Prostate gland (tissue), 2 donors: ENCODE measurements at regions not wholly inside any gene's neighbourhood (a gene's known extent, or its start where the extent isn't known, plus 50 kb on each side); places are given as distances from the start of the nearest gene placed in this dataset.

ENCODE experiments used
- DNase-seq: peaks from one replicate; pipeline ENCODE4 v3.0.0-alpha.2; 2019; ENCODE audit warnings: low spot score
- H3K27ac ChIP-seq, 2 donors: fragments of 200-600 bp; sonication (generic); 2 replicates each; pipeline ENCODE4 v1.5.1; 2017 to 2019
- H3K27me3 ChIP-seq: fragments of 200-600 bp; sonication (generic); replicated peaks from 2 replicates; pipeline ENCODE4 v1.5.1; 2019; ENCODE audit not compliant: insufficient read depth
- H3K36me3 ChIP-seq, 2 donors: fragments of 200-600 bp; sonication (generic); 1 replicate in 1 of 2; 2 replicates in 1 of 2; pipeline versions ENCODE4 v1.5.1 to v1.8.1; 2017 to 2019
- H3K4me1 ChIP-seq: fragments of 200-600 bp; sonication (generic); replicated peaks from 2 replicates; pipeline ENCODE4 v1.5.1; 2019
- H3K4me3 ChIP-seq, 2 donors: fragments of 200-600 bp; sonication (generic); 2 replicates each; pipeline ENCODE4 v1.5.1; 2017 to 2019
- H3K9me3 ChIP-seq: fragments of 200-600 bp; sonication (generic); 2 replicates; pipeline ENCODE4 v1.5.1; 2017
- POLR2A ChIP-seq: fragments of 450-650 bp; IDR thresholded peaks from one replicate; pipeline ENCODE4 v1.6.1; 2016; ENCODE audit warnings: antibody characterized with exemption, mild to moderate bottlenecking
- POLR2AphosphoS5 ChIP-seq: sonication (generic); formaldehyde crosslinking; IDR thresholded peaks from one replicate; pipeline ENCODE4 v1.6.1; 2017; ENCODE audit warnings: antibody characterized with exemption
- WGBS: methylation state at CpG from one replicate; pipeline ENCODE4 v1.1.5; 2018; 5-methylcytosine and 5-hydroxymethylcytosine counted together
- intact Hi-C: fragments of 100-400 bp; cut with DNase I; formaldehyde crosslinking; loops from one replicate; pipeline ENCODE4 v1.14.2; 2022
- TF ChIP-seq, protein P1 (sequence below), 4 experiments: fragments of 200-600 bp in 2 of 4; fragments of 450-650 bp in 2 of 4; sonication (generic) in 2 of 4; IDR thresholded peaks; 1 replicate in 3 of 4; 2 replicates in 1 of 4; pipeline ENCODE4 v1.5.1; 2016 to 2019; ENCODE audit warnings: antibody characterized with exemption in 4 of 4, mild to moderate bottlenecking in 2 of 4, moderate library complexity in 2 of 4

DNA sequence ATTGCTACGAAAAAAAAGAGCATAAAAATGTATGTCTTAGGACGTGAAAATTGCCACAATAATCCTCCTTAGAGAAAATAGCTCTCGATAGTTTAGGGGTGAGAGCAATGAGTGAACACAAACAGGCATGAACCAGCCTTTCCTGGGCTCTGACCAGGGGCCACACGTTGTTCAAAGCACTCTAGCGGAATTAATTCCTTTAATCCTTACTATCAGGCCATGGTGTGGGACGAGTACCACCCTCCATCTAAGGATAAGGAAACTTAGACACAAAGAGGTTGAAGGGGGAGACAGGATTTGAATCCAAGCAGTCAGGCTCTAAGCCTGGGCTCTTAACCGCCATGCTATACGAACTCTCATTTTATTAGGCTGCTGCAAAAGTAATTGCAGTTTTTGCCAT lies 81.9 kb upstream of the CACNA2D3 start:
- no peaks in the 10 kb centered on the region for H3K4me1 ChIP-seq
- TF ChIP-seq POLR2AphosphoS5 (no peak), POLR2A (no peak)
- TF ChIP-seq, protein P1, sequence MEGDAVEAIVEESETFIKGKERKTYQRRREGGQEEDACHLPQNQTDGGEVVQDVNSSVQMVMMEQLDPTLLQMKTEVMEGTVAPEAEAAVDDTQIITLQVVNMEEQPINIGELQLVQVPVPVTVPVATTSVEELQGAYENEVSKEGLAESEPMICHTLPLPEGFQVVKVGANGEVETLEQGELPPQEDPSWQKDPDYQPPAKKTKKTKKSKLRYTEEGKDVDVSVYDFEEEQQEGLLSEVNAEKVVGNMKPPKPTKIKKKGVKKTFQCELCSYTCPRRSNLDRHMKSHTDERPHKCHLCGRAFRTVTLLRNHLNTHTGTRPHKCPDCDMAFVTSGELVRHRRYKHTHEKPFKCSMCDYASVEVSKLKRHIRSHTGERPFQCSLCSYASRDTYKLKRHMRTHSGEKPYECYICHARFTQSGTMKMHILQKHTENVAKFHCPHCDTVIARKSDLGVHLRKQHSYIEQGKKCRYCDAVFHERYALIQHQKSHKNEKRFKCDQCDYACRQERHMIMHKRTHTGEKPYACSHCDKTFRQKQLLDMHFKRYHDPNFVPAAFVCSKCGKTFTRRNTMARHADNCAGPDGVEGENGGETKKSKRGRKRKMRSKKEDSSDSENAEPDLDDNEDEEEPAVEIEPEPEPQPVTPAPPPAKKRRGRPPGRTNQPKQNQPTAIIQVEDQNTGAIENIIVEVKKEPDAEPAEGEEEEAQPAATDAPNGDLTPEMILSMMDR (IDR thresholded peaks at IDR 0.05): no peak
- no peaks in the 10 kb centered on the region for H3K27me3 ChIP-seq
- intact Hi-C loops: no loop called here
- no peak for DNase-seq
- no peaks in the 10 kb centered on the region for H3K36me3 ChIP-seq
- no peak overlapping the region for H3K27ac ChIP-seq
- no peaks in the 10 kb centered on the region for H3K9me3 ChIP-seq
- no peak overlapping the region for H3K4me3 ChIP-seq
- WGBS: 92% methylated on average over 8 of the region's 8 CpGs

DNA sequence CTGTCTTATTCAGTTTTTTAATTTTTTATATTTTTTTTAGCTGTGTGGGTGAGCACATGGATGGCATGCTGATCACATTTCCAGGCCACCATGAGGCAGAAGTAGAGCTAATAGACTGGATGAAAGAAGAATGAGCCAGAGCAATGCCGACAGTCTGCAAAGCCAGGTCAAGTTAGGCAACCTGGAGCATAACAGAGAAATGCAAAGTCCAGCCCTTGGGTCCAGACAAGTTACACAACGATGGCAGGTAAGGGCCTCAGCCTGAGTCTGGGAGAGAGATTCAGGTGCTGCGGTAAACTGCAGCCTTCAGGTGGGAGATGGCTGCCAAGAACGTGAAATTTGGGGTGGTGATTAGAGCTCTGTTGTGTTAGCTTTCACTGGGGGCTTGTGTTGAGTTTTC lies 84.0 kb upstream of the CACNA2D3 start:
- Histone ChIP-seq H3K4me1 (no peaks in the 10 kb centered on the region), H3K36me3 (no peaks in the 10 kb centered on the region), H3K4me3 (no peak overlapping the region), H3K27ac (no peak overlapping the region), H3K27me3 (no peaks in the 10 kb centered on the region), H3K9me3 (no peaks in the 10 kb centered on the region)
- intact Hi-C loops: no loop called here
- WGBS: 92% methylated on average over 4 of the region's 4 CpGs
- DNase-seq: no peak
- no peak for TF ChIP-seq POLR2A
- TF ChIP-seq, protein P1 (IDR thresholded peaks at IDR 0.05): no peak
- no peak for TF ChIP-seq POLR2AphosphoS5

DNA sequence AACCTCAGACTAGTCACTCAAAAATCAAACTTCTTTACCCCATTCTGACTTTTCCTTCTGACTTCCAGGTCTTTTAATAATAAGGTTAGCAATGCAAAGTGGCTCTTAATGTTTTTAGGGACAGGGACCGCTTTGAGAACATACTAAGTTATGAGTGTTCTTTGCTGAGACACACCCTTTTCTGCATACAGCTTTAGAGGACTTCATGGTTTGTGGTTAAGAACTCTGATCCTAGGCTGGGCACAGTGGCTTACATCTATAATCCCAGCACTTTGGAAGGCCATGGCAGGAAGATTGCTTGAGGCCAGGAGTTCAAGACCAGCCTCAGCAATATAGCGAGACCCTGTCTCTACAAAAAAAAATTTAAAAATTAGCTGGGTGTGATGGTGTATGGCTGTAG lies 85.8 kb upstream of the CACNA2D3 start:
- no peaks in the 10 kb centered on the region for H3K36me3 ChIP-seq
- no peaks in the 10 kb centered on the region for H3K4me1 ChIP-seq
- H3K27ac ChIP-seq: no peak overlapping the region
- WGBS: 96% methylated on average over 2 of the region's 2 CpGs
- TF ChIP-seq POLR2AphosphoS5: no peak
- TF ChIP-seq POLR2A: no peak
- TF ChIP-seq, protein P1 (IDR thresholded peaks at IDR 0.05): no peak
- no peak for DNase-seq
- no peaks in the 10 kb centered on the region for H3K27me3 ChIP-seq
- no peak overlapping the region for H3K4me3 ChIP-seq
- H3K9me3 ChIP-seq: no peaks in the 10 kb centered on the region
- intact Hi-C loops: no loop called here

DNA sequence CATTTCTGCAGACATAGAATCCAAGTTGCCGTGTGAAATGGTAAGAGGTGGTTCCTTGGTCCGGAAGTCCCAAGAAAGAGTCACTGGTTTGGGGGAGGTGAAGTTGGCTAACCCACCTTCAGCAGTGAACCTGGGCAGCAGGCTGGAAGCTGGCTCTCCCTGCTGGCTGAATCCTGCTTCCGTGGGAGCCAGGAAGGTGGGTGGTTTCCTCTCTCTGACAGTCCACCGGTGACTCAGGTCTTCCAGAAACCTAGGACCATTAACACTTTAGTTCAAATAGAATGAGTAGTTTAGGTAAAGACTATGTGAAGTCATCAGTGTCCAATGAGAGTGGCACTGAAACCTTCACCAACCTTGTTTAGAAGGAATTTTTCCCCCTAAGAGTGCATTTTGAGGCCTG lies 87.4 kb upstream of the CACNA2D3 start:
- Histone ChIP-seq H3K27ac (no peak overlapping the region), H3K27me3 (no peaks in the 10 kb centered on the region), H3K4me3 (no peak overlapping the region), H3K36me3 (no peaks in the 10 kb centered on the region), H3K9me3 (no peaks in the 10 kb centered on the region), H3K4me1 (no peaks in the 10 kb centered on the region)
- WGBS: 82% methylated on average over 4 of the region's 4 CpGs
- intact Hi-C loops: no loop called here
- TF ChIP-seq, protein P1 (IDR thresholded peaks at IDR 0.05): no peak
- TF ChIP-seq POLR2AphosphoS5 (no peak), POLR2A (no peak)
- DNase-seq: no peak

DNA sequence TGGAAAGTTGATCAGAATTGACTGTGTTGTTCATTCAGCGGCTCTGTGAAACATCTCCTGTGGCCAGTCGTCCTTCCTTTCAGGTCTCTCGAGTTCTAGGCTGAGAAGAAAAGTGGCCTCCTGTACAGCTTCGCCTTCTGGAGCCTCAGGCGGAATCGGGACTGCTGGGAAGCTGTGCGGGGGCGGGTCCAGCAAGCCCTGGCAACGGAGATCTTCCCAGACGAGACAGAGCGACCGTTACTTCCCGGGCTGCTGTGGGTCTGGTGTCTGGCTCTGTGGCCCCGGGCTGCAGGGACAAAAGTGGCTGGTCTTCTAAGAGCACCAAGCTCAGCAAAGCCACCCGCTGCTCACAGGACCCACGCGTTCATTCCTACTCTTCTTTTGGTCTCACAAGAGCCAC lies 88.6 kb upstream of the CACNA2D3 start:
- intact Hi-C loops: no loop called here
- 73% methylated on average over 17 of the region's 17 CpGs for WGBS
- H3K4me3 ChIP-seq: no peak overlapping the region
- H3K9me3 ChIP-seq: no peaks in the 10 kb centered on the region
- H3K27ac ChIP-seq: no peak overlapping the region
- no peaks in the 10 kb centered on the region for H3K4me1 ChIP-seq
- TF ChIP-seq POLR2A (no peak), POLR2AphosphoS5 (no peak)
- TF ChIP-seq, protein P1 (IDR thresholded peaks at IDR 0.05): no peak
- H3K36me3 ChIP-seq: no peaks in the 10 kb centered on the region
- no peaks in the 10 kb centered on the region for H3K27me3 ChIP-seq
- DNase-seq: no peak
